HCT116 (cell line): ENCODE measurements at regions not wholly inside any gene's neighbourhood (a gene's known extent, or its start where the extent isn't known, plus 50 kb on each side); places are given as distances from the start of the nearest gene placed in this dataset.

Experiments used
- ATAC-seq: fragments of 200-7000 bp; cut with Tn5 transposase; 2 replicates; pipeline ENCODE4 v1.9.1; 2020; ENCODE audit warnings: mild to moderate bottlenecking, moderate library complexity
- BruUV-seq: library from RNA; stranded (reverse); fragments of 400-500 nt; replicated peaks from 2 replicates; lab custom pipeline; 2021; lab: Mats Ljungman, UMichigan
- CTCF ChIA-PET: fragments of 300-600 bp; sonication (Branson Sonifier 250); formaldehyde crosslinking; loops from one replicate; lab custom pipeline; 2021; ENCODE audit warnings: antibody characterized with exemption; lab: Charles Lee
- POLR2A ChIA-PET: fragments of 300-600, 350-600 bp; sonication (Branson Sonifier 250); formaldehyde crosslinking; loops from one replicate; lab custom pipeline; 2021; ENCODE audit warnings: antibody characterized with exemption; lab: Charles Lee
- RAD21 ChIA-PET, 2 experiments: fragments of 300-600 bp; sonication (Branson Sonifier 250); formaldehyde crosslinking; loops; one replicate each; lab custom pipeline; 2023; ENCODE audit warnings: low total read pairs in 2 of 2; ENCODE audit not compliant: uncharacterized antibody in 2 of 2, unreplicated experiment in 2 of 2, low non-redundant PET in 1 of 2; lab: Charles Lee
- DNase-seq: peaks from one replicate; pipeline ENCODE4 v3.0.0-alpha.2; 2010; ENCODE audit warnings: low read depth, low spot score
- H2AFZ ChIP-seq: fragments of 200-600 bp; shearing (Covaris generic), sonication (generic); 2 replicates; pipeline ENCODE4 v1.6.1; 2017; ENCODE audit warnings: low read depth, mixed run types, mixed read lengths, antibody characterized with exemption, low read length; ENCODE audit not compliant: poor library complexity, severe bottlenecking
- H3K27ac ChIP-seq: 2 replicates; pipeline ENCODE4 v1.5.1; 2012; ENCODE audit warnings: low read depth, low read length
- H3K27me3 ChIP-seq: fragments of 200-600 bp; sonication (generic); 2 replicates; pipeline ENCODE4 v1.6.1; 2016; ENCODE audit warnings: mixed run types, low read length, mixed read lengths; ENCODE audit not compliant: insufficient read depth
- H3K36me3 ChIP-seq, 2 experiments: fragments of 200-500 bp in 1 of 2; fragments of 200-600 bp in 1 of 2; sonication (Bioruptor generic) in 1 of 2; sonication (generic) in 1 of 2; 2 replicates each; pipeline versions ENCODE4 v1.5.1 to v1.6.1; 2014 to 2016; ENCODE audit warnings: low read length in 2 of 2, inconsistent platforms in 1 of 2, mixed read lengths in 1 of 2, mixed run types in 1 of 2; ENCODE audit not compliant: insufficient read depth in 2 of 2, control insufficient read depth in 1 of 2
- H3K4me1 ChIP-seq, 2 experiments: fragments of 200-600 bp in 1 of 2; sonication (generic) in 1 of 2; 2 replicates each; pipeline versions ENCODE4 v1.5.1 to v1.6.1; 2012 to 2017; ENCODE audit warnings: low read length in 2 of 2, inconsistent platforms in 1 of 2, mild to moderate bottlenecking in 1 of 2, mixed read lengths in 1 of 2, mixed run types in 1 of 2, moderate library complexity in 1 of 2; ENCODE audit not compliant: insufficient read depth in 2 of 2, control insufficient read depth in 1 of 2
- H3K4me2 ChIP-seq: fragments of 200-600 bp; sonication (generic); 2 replicates; pipeline ENCODE4 v1.6.1; 2017; ENCODE audit warnings: mixed run types, low read length, mixed read lengths
- H3K4me3 ChIP-seq, 2 experiments: fragments of 200-600 bp in 1 of 2; sonication (generic) in 1 of 2; replicated peaks in 1 of 2; 2 replicates each; pipeline ENCODE4 v1.5.1; 2011 to 2016; ENCODE audit warnings: low read length in 2 of 2, control low read depth in 1 of 2, low read depth in 1 of 2, mild to moderate bottlenecking in 1 of 2, mixed read lengths in 1 of 2, mixed run types in 1 of 2
- H3K79me2 ChIP-seq: fragments of 200-600 bp; sonication (generic); 2 replicates; pipeline ENCODE4 v1.6.1; 2017; ENCODE audit warnings: mild to moderate bottlenecking, mixed run types, low read length, moderate library complexity, mixed read lengths; ENCODE audit not compliant: insufficient read depth
- H3K9ac ChIP-seq: fragments of 200-600 bp; sonication (generic); 2 replicates; pipeline ENCODE4 v1.6.1; 2016; ENCODE audit warnings: low read length, mixed read lengths
- H3K9me2 ChIP-seq: fragments of 200-600 bp; sonication (generic), shearing (Covaris generic); 2 replicates; pipeline ENCODE4 v1.6.1; 2017; ENCODE audit warnings: mixed run types, mild to moderate bottlenecking, moderate library complexity; ENCODE audit not compliant: insufficient read depth
- H3K9me3 ChIP-seq, 2 experiments: fragments of 200-500 bp in 1 of 2; fragments of 200-600 bp in 1 of 2; sonication (Bioruptor generic) in 1 of 2; sonication (generic) in 1 of 2; 2 replicates each; pipeline ENCODE4 v1.6.1; 2014 to 2017; ENCODE audit warnings: low read length in 2 of 2, mixed read lengths in 2 of 2, inconsistent platforms in 1 of 2, low read depth in 1 of 2, mild to moderate bottlenecking in 1 of 2, mixed run types in 1 of 2, moderate library complexity in 1 of 2; ENCODE audit not compliant: control insufficient read depth in 1 of 2, insufficient read depth in 1 of 2
- H4K20me1 ChIP-seq: fragments of 200-600 bp; sonication (generic), shearing (Covaris generic); 2 replicates; pipeline ENCODE4 v1.6.1; 2017; ENCODE audit warnings: mixed run types, mild to moderate bottlenecking, moderate library complexity; ENCODE audit not compliant: insufficient read depth
- ATF3 ChIP-seq: IDR thresholded peaks from 2 replicates; pipeline ENCODE4 v1.6.1; 2012
- CBX3 ChIP-seq: IDR thresholded peaks from 2 replicates; pipeline ENCODE4 v1.6.1; 2012; ENCODE audit warnings: low read depth
- CEBPB ChIP-seq: IDR thresholded peaks from 2 replicates; pipeline ENCODE4 v1.6.1; 2012; ENCODE audit warnings: low read depth
- CTCF ChIP-seq, 3 experiments: fragments of 200-600 bp in 1 of 3; sonication (generic) in 1 of 3; IDR thresholded peaks in 2 of 3; conservative IDR thresholded peaks in 1 of 3; 2 replicates each; pipeline ENCODE4 v1.5.1; 2012 to 2017; ENCODE audit warnings: low read depth in 2 of 3, low read length in 2 of 3, antibody characterized with exemption in 1 of 3, borderline replicate concordance in 1 of 3, control low read depth in 1 of 3, mild to moderate bottlenecking in 1 of 3, mixed read lengths in 1 of 3, mixed run types in 1 of 3, moderate library complexity in 1 of 3; ENCODE audit not compliant: insufficient read depth in 1 of 3
- EGR1 ChIP-seq: IDR thresholded peaks from 2 replicates; pipeline ENCODE4 v1.6.1; 2012; ENCODE audit warnings: low read depth
- ELF1 ChIP-seq: IDR thresholded peaks from 2 replicates; pipeline ENCODE4 v1.6.1; 2012; ENCODE audit warnings: low read depth, borderline replicate concordance
- EZH2phosphoT487 ChIP-seq: fragments of 200-600 bp; IDR thresholded peaks from 2 replicates; pipeline ENCODE4 v1.6.1; 2018; ENCODE audit warnings: antibody characterized with exemption, borderline replicate concordance
- FOSL1 ChIP-seq: IDR thresholded peaks from 2 replicates; pipeline ENCODE4 v1.6.1; 2012; ENCODE audit warnings: low read depth
- JUND ChIP-seq: IDR thresholded peaks from 2 replicates; pipeline ENCODE4 v1.6.1; 2012
- POLR2A ChIP-seq: IDR thresholded peaks from 2 replicates; pipeline ENCODE4 v1.7.0; 2011; ENCODE audit warnings: borderline replicate concordance; ENCODE audit not compliant: insufficient read depth, insufficient read length; ENCODE audit errors: extremely low read depth
- RAD21 ChIP-seq: IDR thresholded peaks from 2 replicates; pipeline ENCODE4 v1.6.1; 2012; ENCODE audit warnings: low read depth, mild to moderate bottlenecking
- SIN3A ChIP-seq: IDR thresholded peaks from 2 replicates; pipeline ENCODE4 v1.6.1; 2012; ENCODE audit warnings: low read depth
- SRF ChIP-seq: IDR thresholded peaks from 2 replicates; pipeline ENCODE4 v1.6.1; 2012; ENCODE audit warnings: low read depth
- ZBTB33 ChIP-seq: IDR thresholded peaks from 2 replicates; pipeline ENCODE4 v1.6.1; 2011; ENCODE audit warnings: mild to moderate bottlenecking, low read length, moderate library complexity; ENCODE audit not compliant: insufficient replicate concordance; ENCODE audit errors: extremely low read depth
- ZFX ChIP-seq: fragments of 450-650 bp; IDR thresholded peaks from 2 replicates; pipeline ENCODE4 v1.6.1; 2017
- ZNF274 ChIP-seq: fragments of 200-500 bp; sonication (Bioruptor generic); IDR thresholded peaks from 2 replicates; pipeline ENCODE4 v1.6.1; 2014; ENCODE audit warnings: mild to moderate bottlenecking, low read depth, low read length, inconsistent platforms
- intact Hi-C: fragments of 100-400 bp; cut with micrococcal nuclease; formaldehyde crosslinking; loops from 2 replicates; pipeline ENCODE4 v1.10.0; 2022

GRCh38 chr12:67735868-67736267 is 87.3 kb downstream of the DYRK2 start:
- BruUV-seq: no TSS peak
- POLR2A ChIA-PET: no interaction called here
- RAD21 ChIA-PET: no interaction called here

More at GRCh38 chr12:67735868-67736267, 87.3 kb downstream of the DYRK2 start:
- no peaks in the 10 kb centered on the region for H3K79me2 ChIP-seq
- H3K9ac ChIP-seq: no peak overlapping the region
- no peak for TF ChIP-seq FOSL1
- no peak for TF ChIP-seq POLR2A
- TF ChIP-seq RAD21: no peak
- TF ChIP-seq JUND: no peak
- no peak for TF ChIP-seq CTCF (IDR thresholded peaks at IDR 0.05 in 2 of 3, conservative IDR thresholded peaks at IDR 0.05 in 1 of 3; ENCODE audit: borderline replicate concordance in 1 of 3, insufficient read depth in 1 of 3, low read depth in 2 of 3, low read length in 2 of 3)
- TF ChIP-seq EZH2phosphoT487: no peak
- no peak for TF ChIP-seq SIN3A
- no peak for TF ChIP-seq SRF
- no peak for TF ChIP-seq ZNF274
- TF ChIP-seq ZBTB33: no peak
- TF ChIP-seq CEBPB: no peak
- no peak for TF ChIP-seq ELF1
- no peak for TF ChIP-seq EGR1
- TF ChIP-seq ATF3: no peak
- TF ChIP-seq CBX3: no peak
- TF ChIP-seq ZFX: no peak
- no peaks in the 10 kb centered on the region for H3K27me3 ChIP-seq
- no peak overlapping the region for H2AFZ ChIP-seq
- DNase-seq: no peak
- H3K4me1 ChIP-seq: no peaks in the 10 kb centered on the region
- H3K4me2 ChIP-seq: no peak overlapping the region
- H3K36me3 ChIP-seq: no peaks in the 10 kb centered on the region
- ATAC-seq: no peak
- CTCF ChIA-PET: no interaction called here
- H4K20me1 ChIP-seq: no peaks in the 10 kb centered on the region
- no peaks in the 10 kb centered on the region for H3K9me3 ChIP-seq
- H3K4me3 ChIP-seq: no peak overlapping the region
- intact Hi-C loops: no loop called here
- H3K9me2 ChIP-seq: no peaks in the 10 kb centered on the region
- no peak overlapping the region for H3K27ac ChIP-seq
